HEK293 (cell line): ENCODE measurements at regions not wholly inside any gene's neighbourhood (a gene's known extent, or its start where the extent isn't known, plus 50 kb on each side); places are given as distances from the start of the nearest gene placed in this dataset.

ENCODE experiments used
- CTCF ChIA-PET: fragments of 350-600 bp; formaldehyde crosslinking; extraction: SDS; loops from one replicate; lab custom pipeline; 2021; ENCODE audit warnings: antibody characterized with exemption; lab: Yijun Ruan, JAX
- POLR2A ChIA-PET: fragments of 300-600 bp; formaldehyde crosslinking; extraction: SDS; loops from one replicate; lab custom pipeline; 2020; ENCODE audit warnings: antibody characterized with exemption, inconsistent platforms; lab: Yijun Ruan, JAX
- H3K27ac ChIP-seq: fragments of 200-500 bp; sonication (Bioruptor generic); 2 replicates; pipeline ENCODE4 v1.5.1; 2014; ENCODE audit warnings: low read depth, low read length, control low read depth, inconsistent platforms; ENCODE audit errors: extremely low read depth
- H3K36me3 ChIP-seq, 2 experiments: fragments of 200-500 bp in 1 of 2; sonication (Bioruptor generic) in 1 of 2; 1 replicate in 1 of 2; 2 replicates in 1 of 2; pipeline ENCODE4 v1.5.1; 2014 to 2017; ENCODE audit warnings: inconsistent platforms in 2 of 2, low read length in 2 of 2; ENCODE audit not compliant: control insufficient read depth in 2 of 2, insufficient read depth in 1 of 2
- H3K4me1 ChIP-seq: fragments of 200-500 bp; sonication (Bioruptor generic); 2 replicates; pipeline ENCODE4 v1.5.1; 2014; ENCODE audit warnings: mild to moderate bottlenecking, low read length, inconsistent platforms; ENCODE audit not compliant: control insufficient read depth, insufficient read depth
- H3K4me3 ChIP-seq: 2 replicates; pipeline ENCODE4 v1.5.1; 2011; ENCODE audit warnings: low read depth, mild to moderate bottlenecking, control low read depth, low read length, moderate library complexity
- H3K9me3 ChIP-seq: fragments of 200-500 bp; sonication (Bioruptor generic); 2 replicates; pipeline ENCODE4 v1.5.1; 2014; ENCODE audit warnings: low read depth, low read length, inconsistent platforms; ENCODE audit not compliant: control insufficient read depth, insufficient read depth
- ELK4 ChIP-seq: IDR thresholded peaks from 2 replicates; pipeline ENCODE4 v1.6.1; 2011; ENCODE audit warnings: mild to moderate bottlenecking, low read depth, low read length, borderline replicate concordance
- HOXA7 ChIP-seq: sonication (generic); formaldehyde crosslinking; IDR thresholded peaks from 2 replicates; pipeline ENCODE4 v1.8.1; 2022; ENCODE audit warnings: missing genetic modification reagents, borderline replicate concordance
- KLF17 ChIP-seq: fragments of 450-650 bp; formaldehyde crosslinking; IDR thresholded peaks from 2 replicates; pipeline ENCODE4 v1.5.1; 2016; ENCODE audit warnings: missing biosample characterization, missing genetic modification characterization
- KLF8 ChIP-seq: fragments of 450-650 bp; formaldehyde crosslinking; IDR thresholded peaks from 2 replicates; pipeline ENCODE4 v1.5.1; 2016; ENCODE audit warnings: missing biosample characterization, missing genetic modification characterization
- PRDM1 ChIP-seq: fragments of 450-650 bp; formaldehyde crosslinking; IDR thresholded peaks from 2 replicates; pipeline ENCODE4; 2016; ENCODE audit warnings: missing biosample characterization, missing genetic modification characterization
- PRDM4 ChIP-seq: fragments of 450-650 bp; formaldehyde crosslinking; IDR thresholded peaks from 2 replicates; pipeline ENCODE4 v1.5.1; 2017; ENCODE audit warnings: missing biosample characterization, missing genetic modification characterization
- REPIN1 ChIP-seq: fragments of 450-650 bp; formaldehyde crosslinking; IDR thresholded peaks from 2 replicates; pipeline ENCODE4 v1.5.1; 2017; ENCODE audit warnings: missing biosample characterization, missing genetic modification characterization, low read depth
- YY2 ChIP-seq: fragments of 450-650 bp; formaldehyde crosslinking; IDR thresholded peaks from 2 replicates; pipeline ENCODE4 v1.5.1; 2016; ENCODE audit warnings: missing biosample characterization, missing genetic modification characterization
- ZBTB10 ChIP-seq: fragments of 450-650 bp; formaldehyde crosslinking; IDR thresholded peaks from 2 replicates; pipeline ENCODE4 v1.5.1; 2016; ENCODE audit warnings: missing biosample characterization, missing genetic modification characterization
- ZBTB20 ChIP-seq: fragments of 450-650 bp; formaldehyde crosslinking; IDR thresholded peaks from 2 replicates; pipeline ENCODE4 v1.5.1; 2016; ENCODE audit warnings: missing biosample characterization, missing genetic modification characterization
- ZBTB49 ChIP-seq: fragments of 450-650 bp; formaldehyde crosslinking; IDR thresholded peaks from 2 replicates; pipeline ENCODE4 v1.5.1; 2016; ENCODE audit warnings: missing biosample characterization, missing genetic modification characterization, low read depth
- ZBTB8A ChIP-seq: fragments of 450-650 bp; formaldehyde crosslinking; IDR thresholded peaks from 2 replicates; pipeline ENCODE4 v1.5.1; 2016; ENCODE audit warnings: missing biosample characterization, missing genetic modification characterization
- ZNF114 ChIP-seq: fragments of 450-650 bp; formaldehyde crosslinking; IDR thresholded peaks from 2 replicates; pipeline ENCODE4 v1.5.0; 2017; ENCODE audit warnings: missing biosample characterization, missing genetic modification characterization
- ZNF169 ChIP-seq: fragments of 450-650 bp; formaldehyde crosslinking; IDR thresholded peaks from 2 replicates; pipeline ENCODE4 v1.5.1; 2016; ENCODE audit warnings: missing biosample characterization, missing genetic modification characterization
- ZNF23 ChIP-seq: fragments of 450-650 bp; formaldehyde crosslinking; IDR thresholded peaks from 2 replicates; pipeline ENCODE4 v1.5.1; 2016; ENCODE audit warnings: missing biosample characterization, missing genetic modification characterization, borderline replicate concordance
- ZNF266 ChIP-seq: fragments of 450-650 bp; formaldehyde crosslinking; IDR thresholded peaks from 2 replicates; pipeline ENCODE4 v1.5.1; 2016; ENCODE audit warnings: missing biosample characterization, missing genetic modification characterization, low read depth
- ZNF335 ChIP-seq: fragments of 450-650 bp; formaldehyde crosslinking; conservative IDR thresholded peaks from 2 replicates; pipeline ENCODE4 v1.5.1; 2016; ENCODE audit warnings: missing biosample characterization, missing genetic modification characterization
- ZNF350 ChIP-seq: fragments of 450-650 bp; formaldehyde crosslinking; IDR thresholded peaks from 2 replicates; pipeline ENCODE4 v1.5.0; 2017; ENCODE audit warnings: missing biosample characterization, mild to moderate bottlenecking, missing genetic modification characterization
- ZNF394 ChIP-seq: fragments of 450-650 bp; formaldehyde crosslinking; IDR thresholded peaks from 2 replicates; pipeline ENCODE4 v1.5.1; 2016; ENCODE audit warnings: missing biosample characterization, missing genetic modification characterization, mild to moderate bottlenecking, moderate library complexity, borderline replicate concordance
- ZNF48 ChIP-seq: fragments of 450-650 bp; formaldehyde crosslinking; IDR thresholded peaks from 2 replicates; pipeline ENCODE4 v1.5.1; 2016; ENCODE audit warnings: missing biosample characterization, missing genetic modification characterization
- ZNF529 ChIP-seq: fragments of 450-650 bp; formaldehyde crosslinking; IDR thresholded peaks from 2 replicates; pipeline ENCODE4 v1.5.1; 2017; ENCODE audit warnings: missing genetic modification characterization, missing biosample characterization; ENCODE audit not compliant: insufficient replicate concordance
- ZNF623 ChIP-seq: fragments of 450-650 bp; formaldehyde crosslinking; IDR thresholded peaks from 2 replicates; pipeline ENCODE4 v1.5.1; 2016; ENCODE audit warnings: missing biosample characterization, missing genetic modification characterization
- ZNF654 ChIP-seq: fragments of 450-650 bp; formaldehyde crosslinking; IDR thresholded peaks from 2 replicates; pipeline ENCODE4 v1.5.1; 2016; ENCODE audit warnings: low read depth, missing biosample characterization, missing genetic modification characterization
- ZNF707 ChIP-seq: fragments of 450-650 bp; formaldehyde crosslinking; IDR thresholded peaks from 2 replicates; pipeline ENCODE4 v1.5.1; 2016; ENCODE audit warnings: missing biosample characterization, missing genetic modification characterization
- ZNF792 ChIP-seq: fragments of 450-650 bp; formaldehyde crosslinking; IDR thresholded peaks from 2 replicates; pipeline ENCODE4 v1.5.1; 2016; ENCODE audit warnings: missing biosample characterization, missing genetic modification characterization
- ZXDB ChIP-seq: fragments of 450-650 bp; formaldehyde crosslinking; IDR thresholded peaks from 2 replicates; pipeline ENCODE4 v1.5.1; 2016; ENCODE audit warnings: missing biosample characterization, missing genetic modification characterization

- TF ChIP-seq ZBTB10 (tag by site-specific recombination) (no peak), HOXA7 (CRISPR knock-in tag) (no peak), ZNF623 (no peak), ZNF654 (tag by site-specific recombination) (peak; percentile 15), ZNF394 (tag by site-specific recombination) (no peak), ZNF266 (no peak), ZNF792 (tag by site-specific recombination) (no peak), PRDM1 (peak; percentile 87), ZBTB20 (tag by site-specific recombination) (no peak), REPIN1 (no peak)
Measured at GRCh38 chr13:72648513-72649065, 78.8 kb downstream of the MZT1 start (continued).

- H3K4me1 ChIP-seq, result no peaks in the 10 kb centered on the region
- TF ChIP-seq ZNF350 (no peak), ELK4 (no peak), ZNF23 (tag by site-specific recombination) (no peak), ZNF707 (tag by site-specific recombination) (no peak), KLF17 (tag by site-specific recombination) (no peak), ZNF529 (tag by site-specific recombination) (no peak), ZBTB49 (tag by site-specific recombination) (no peak), ZNF335 (tag by site-specific recombination) (no peak), YY2 (tag by site-specific recombination) (no peak), ZNF48 (tag by site-specific recombination) (no peak), ZNF114 (tag by site-specific recombination) (no peak), ZXDB (no peak), ZNF792 (tag by site-specific recombination) (no peak), ZNF169 (no peak), PRDM4 (tag by site-specific recombination) (no peak), KLF8 (tag by site-specific recombination) (no peak), ZBTB8A (tag by site-specific recombination) (no peak)
- POLR2A ChIA-PET, result no interaction called here
Measured at GRCh38 chr13:72647422-72647821, 80.0 kb downstream of the MZT1 start.

More at GRCh38 chr13:72647422-72647821, 80.0 kb downstream of the MZT1 start:
- H3K9me3 ChIP-seq, result no peaks in the 10 kb centered on the region
- no peak overlapping the region for H3K4me3 ChIP-seq
- H3K27ac ChIP-seq, result no peak overlapping the region
- H3K36me3 ChIP-seq, result no peaks in the 10 kb centered on the region
- CTCF ChIA-PET, result no interaction called here
